HG02973 (cell line): ENCODE measurements at regions not wholly inside any gene's neighbourhood (a gene's known extent, or its start where the extent isn't known, plus 50 kb on each side); places are given as distances from the start of the nearest gene placed in this dataset.

Source experiments
- ATAC-seq: cut with Tn5 transposase; IDR thresholded peaks from one replicate; pipeline ENCODE4 v1.9.1; 2021; ENCODE audit warnings: moderate library complexity; ENCODE audit not compliant: unreplicated experiment

DNA sequence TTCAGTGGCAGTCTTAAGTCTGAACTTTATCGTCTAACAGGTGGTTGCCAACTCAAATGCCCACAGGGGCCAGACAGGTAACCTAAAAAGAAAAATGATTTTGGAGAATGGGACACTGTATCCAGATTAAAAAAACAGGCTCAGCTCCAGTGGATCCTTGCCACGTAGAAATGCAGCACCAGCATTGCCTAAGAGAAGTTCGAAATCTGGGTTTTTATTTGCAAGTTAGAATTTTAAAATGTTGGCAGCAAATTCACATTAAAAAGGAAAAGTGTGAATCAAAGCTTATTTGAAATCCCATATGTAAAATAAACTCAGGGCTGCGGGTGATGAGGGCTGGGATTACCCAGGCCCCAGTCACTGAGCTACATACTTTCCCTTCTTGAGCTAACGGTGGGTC is 408.5 kb upstream of the SUCLG2 start:
- no peak for ATAC-seq

DNA sequence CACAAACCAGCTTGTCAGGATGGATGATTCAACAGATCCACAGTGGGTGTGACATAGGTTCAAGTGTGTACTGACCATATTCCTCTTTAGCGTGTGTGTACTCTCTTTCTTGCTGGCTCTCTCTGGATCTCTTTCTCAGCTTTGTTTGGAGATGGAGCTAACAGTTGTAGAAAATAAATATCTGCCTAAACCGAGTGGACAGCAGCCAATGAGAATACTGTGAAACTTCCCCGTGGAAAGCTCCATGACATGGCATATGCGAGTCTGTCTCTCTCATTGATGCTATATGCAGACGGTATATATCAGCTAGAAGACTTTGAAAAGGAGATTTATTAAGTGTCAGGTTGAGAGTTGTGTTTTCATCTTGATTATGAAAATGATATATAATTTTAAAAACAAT is 406.5 kb upstream of the SUCLG2 start:
- ATAC-seq = no peak

DNA sequence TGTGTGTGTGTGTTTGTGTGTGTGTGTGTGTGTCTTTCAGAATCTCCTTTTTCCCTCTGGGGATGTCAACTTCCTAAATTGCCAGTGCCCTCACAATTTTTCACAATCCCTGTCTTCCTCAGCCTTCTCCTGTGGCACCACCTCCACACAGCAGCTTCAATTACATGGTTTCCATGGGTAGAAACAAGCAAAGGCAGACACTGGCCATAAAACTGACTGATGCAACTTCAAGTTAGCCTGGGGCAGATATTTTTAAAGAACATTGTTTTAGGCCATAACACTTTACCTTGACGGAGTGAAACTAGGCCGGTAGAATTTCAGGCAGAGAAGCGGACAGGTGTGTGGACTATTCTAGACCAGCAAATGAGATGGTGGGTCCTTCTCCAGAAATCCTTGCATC is 405.8 kb upstream of the SUCLG2 start:
- ATAC-seq = no peak

DNA sequence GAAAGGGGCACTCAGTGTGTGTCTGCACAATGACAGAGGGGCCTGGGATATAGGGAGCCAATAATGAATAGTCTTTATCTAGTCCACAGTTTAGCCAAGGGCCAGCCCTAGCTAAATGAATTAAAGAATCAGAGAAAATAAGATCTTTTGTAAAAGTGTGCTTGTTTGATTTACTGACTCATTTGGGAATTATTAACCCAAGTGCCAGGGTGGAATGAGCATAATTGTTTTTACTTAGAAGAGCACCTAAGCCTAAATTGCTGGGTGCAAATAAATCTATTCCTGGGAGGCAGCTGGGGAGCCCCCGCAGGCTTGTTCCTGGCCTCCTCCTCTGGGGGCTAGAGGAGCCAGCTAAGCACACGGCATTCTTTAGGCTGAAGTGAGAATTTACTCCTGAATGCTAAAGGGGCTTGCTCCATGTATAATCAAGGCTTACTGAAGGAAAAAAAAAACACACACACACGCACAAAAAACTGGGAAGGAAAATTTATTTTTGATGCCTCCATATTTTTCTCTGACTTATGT is 405.3 kb upstream of the SUCLG2 start:
- ATAC-seq = no peak

DNA sequence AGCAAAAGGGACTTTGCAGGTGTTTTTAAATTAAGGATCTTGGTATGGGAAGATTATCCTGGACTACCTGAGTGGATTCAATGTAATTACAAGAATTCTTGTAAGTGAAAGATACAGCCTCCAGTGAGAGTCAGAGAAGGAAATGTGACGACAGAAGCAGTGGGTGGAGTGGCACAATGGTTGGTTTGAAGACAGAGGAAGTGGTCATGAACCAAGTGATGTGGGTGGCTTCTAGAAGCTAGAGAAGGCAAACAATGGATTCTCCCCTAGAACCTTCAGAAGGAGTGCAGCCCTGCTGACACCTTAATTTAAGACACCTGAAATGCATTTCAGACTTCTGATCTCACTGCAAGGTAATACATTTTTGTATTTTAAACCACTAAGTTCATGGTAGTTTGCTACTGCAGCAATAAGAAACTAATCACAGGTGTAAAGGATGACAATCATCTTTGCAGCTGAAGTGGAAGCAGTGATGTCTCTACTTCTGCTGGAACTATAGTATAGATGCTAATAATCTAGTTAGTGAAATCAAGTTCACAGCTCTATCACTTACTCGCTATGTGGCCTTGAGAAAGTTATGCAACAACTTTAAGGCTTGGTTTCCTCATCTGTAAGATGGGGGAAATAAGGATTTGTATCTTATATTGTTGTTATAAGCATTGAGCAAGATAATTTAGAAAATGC is 403.4 kb upstream of the SUCLG2 start:
- ATAC-seq = no peak

DNA sequence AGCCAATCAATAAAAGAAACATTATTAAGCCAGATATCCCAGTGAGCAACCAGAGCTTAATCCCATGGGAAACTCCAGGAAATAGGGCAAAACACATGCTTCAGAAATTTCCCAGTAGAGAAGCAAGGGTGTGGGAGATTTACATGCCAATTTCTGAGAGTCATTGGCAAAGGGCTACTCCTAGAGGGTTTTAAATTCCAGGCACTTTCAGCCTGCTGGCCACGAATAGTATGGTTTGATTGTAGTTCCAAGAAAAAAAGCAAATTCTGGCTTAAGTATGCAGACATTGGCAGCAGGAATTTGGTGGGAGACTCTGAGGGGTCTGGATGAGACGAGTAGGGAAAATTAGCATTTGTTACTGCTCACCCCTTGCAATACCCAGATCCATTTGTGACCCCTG is 402.1 kb upstream of the SUCLG2 start:
- ATAC-seq = no peak

DNA sequence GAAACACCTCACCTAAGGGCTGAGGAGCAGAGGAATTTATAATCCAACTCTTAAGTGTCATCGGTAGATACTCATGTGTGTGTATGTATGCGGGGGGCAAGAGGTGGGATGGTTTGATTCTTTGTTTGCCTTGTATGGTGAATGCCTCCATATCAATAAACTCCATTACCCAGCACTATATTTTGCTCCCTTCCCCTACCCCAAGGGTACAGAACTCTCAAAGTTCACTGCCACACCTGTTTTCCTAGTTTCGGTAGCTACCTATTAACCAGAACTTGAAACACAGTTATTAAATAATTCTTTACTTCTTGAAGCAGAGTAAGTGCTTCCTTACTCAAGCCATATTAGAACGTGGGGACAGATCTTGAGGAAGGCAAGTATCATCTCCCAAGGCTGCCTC is 400.8 kb upstream of the SUCLG2 start:
- no peak for ATAC-seq

DNA sequence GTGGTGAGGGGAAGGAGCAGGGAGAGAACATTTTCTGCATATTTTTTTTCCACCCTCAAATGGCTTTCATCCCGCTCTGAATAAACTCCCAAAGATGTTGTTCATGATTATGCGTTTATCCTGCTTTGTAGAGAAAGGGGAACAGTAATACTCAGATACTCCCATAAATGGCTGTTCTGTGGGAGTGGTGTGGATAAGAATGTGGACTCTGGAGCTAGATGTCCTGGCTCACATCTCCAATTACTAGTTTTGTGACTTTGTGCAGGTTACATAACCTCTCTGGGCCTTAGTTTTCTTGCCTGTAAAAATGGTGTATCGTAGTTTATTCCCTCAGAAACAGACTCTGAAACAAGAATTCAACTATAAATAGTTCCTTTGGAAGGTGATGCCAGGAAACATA is 395.4 kb upstream of the SUCLG2 start:
- no peak for ATAC-seq

DNA sequence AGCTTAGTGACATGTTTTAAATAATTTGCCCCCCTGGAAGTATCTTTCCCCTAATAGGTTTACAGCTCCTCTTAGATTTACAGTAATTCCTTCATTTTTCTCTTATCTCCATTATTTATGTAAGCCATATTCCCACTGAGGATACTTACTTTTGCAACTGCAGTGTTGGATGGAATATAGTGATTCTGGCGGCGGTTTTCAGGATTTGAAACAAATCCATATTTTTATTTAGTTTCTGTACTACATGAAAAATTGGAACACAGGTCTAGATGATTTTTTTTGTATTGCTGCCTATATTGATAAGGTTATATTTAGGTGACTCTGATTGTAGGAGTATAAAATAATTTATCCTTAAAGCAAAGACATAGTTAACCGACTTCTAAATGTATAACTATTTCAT is 391.6 kb upstream of the SUCLG2 start:
- ATAC-seq = no peak

DNA sequence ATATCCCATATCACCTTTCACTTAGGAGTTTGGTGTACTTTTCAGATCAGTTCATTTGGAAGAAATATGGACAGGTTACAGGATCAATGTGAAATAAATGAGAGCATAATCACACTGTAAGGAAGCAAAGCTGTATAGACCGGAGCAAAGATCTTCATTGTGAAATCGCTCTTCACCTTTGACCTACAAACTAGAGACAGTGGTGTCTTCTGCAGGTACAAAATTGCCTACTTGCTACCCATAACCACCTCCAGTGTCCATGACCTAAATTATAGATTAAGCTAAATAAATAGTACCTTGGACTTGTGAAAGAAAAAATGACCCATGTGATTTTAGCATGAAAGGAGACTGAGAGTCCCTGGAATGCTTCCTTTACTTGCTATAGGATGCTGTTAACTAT is 379.5 kb upstream of the SUCLG2 start:
- no peak for ATAC-seq

DNA sequence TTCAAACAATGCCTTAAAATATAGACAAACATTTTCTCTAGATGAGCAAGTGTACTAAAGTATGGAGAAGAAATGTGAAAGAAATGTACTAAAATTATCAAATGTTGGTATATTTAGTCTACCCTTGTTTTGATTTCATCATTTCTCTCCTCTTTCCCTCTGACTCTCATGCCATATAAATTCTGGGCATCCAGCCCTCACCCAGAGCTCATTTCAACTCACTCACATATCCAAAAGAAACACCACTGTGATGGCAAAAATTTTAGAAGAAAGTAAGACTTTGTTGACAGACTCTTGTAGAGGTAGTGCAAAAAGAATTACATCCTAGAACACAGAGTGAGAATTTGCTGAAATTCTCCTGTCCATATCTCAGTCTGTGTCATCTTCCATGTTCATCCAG is 377.8 kb upstream of the SUCLG2 start:
- no peak for ATAC-seq

DNA sequence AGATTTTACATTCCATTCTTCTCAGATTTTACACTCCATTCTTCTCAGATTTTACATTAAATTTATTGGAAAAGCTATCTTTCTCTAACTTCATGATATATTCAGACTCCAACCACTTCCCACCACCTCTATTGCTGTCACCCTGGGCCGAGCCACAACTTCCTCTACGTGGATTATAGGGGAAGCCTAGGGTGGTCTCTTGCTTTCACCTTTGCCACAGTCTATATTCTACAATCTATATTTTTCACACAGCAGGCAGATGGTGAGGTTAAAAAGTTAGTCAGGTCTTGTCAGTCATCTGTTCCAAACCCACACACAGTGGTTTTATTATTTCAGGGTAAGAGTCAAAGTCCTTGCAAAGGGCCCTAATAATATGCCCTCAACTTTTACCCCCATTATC is 370.8 kb upstream of the SUCLG2 start:
- ATAC-seq = no peak

DNA sequence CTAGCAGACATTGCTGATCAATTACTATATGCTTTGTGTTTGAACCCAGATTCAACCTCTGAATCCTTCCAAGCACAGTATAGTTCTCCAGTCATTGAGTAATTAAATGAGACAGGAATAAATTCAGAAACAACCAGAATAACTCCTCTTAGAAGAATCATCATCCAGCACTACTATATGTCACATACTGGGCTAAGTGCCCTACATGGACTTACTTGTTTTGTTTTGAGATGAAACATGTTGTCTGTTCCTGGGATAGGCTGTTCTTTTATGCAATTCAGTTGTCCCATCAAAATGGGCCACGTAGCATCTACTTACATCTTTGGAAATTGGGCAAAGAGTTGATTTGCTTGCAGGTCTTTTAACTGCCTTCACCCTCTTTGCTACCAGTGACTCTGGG is 365.5 kb upstream of the SUCLG2 start:
- ATAC-seq = no peak

DNA sequence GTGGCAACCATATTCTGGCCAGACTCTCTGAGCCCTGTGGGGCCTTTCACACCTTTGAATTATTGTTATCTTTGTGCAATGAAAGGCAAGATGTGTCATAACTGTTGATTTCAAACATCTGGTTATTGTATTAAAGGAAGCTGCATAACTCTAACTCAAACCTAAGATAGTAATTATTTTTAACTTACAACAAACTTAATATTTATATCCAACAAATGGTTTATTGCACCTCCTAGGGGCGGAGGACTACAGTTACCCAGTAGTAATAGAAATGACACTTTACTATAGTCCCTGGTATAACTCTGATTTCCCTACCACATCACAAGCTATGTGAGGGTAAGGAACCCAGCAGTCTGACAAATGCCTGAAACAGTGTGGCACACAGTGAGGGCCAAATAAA is 363.9 kb upstream of the SUCLG2 start:
- ATAC-seq = no peak

DNA sequence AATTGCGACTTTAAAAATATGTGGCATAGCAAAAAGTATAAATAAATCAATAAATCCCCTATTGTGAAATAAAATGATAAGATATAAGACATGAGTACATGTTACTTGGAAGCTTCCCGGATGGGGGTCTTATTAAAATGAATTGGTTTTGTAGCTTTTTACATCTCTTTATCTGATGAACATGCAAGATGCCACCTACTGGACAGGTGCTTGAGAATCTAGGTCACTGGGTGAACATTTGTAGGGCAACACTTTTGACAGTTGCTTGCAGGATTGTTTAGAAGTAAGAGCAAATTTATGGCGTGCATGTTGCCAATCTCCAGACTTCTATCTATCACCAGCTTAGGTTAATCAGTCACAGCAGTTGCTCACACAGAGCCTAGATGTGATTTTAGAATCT is 362.7 kb upstream of the SUCLG2 start:
- no peak for ATAC-seq

DNA sequence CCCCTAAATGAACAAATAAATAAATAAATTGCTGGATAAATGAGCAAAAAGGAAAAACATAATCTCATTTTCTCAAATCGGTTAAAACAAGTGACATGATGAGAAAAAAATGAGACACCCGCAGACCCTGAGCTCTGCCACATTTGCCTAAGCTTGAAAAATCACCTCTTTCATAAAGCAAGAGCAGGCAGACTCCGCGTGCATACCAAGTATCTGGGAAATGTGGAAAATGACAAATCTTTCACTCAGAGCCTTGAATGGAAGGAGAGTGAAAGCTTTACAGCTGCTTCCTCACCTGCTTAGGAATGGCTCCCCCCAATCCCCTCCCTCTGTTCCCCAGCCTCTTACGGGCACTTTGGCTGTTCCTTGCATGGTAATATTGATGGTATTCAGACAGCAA is 355.5 kb upstream of the SUCLG2 start:
- ATAC-seq = no peak

DNA sequence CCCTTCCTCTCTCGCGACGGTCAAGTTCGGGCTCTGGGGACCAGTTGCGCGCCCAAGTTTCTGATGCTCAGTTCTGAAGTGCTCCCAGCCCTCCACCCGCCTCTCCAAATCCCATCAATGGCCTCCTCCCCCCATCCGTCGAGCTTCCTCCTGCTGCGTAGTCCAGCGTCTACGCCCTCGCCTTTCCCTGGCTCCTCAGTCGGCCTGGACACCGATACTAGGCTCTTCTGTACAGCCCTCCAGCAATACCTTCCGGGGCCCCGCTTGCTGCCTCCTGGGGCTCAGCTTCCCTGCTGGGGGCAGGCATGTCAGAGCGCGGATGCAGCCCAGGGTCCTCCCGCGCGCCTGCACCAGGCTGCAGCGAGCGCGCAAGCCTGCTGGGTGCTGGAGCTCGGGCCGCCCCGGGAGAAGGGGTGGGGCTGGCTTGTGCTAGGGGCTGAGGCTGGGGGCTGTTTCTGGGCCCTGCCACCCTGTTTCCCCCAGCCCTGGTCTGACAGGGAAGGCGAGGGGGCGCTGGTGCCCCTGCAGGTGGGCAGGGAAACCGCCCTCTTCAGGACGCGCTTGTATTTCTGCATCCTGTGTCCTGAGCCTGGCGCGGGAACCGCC is 353.3 kb upstream of the SUCLG2 start:
- no peak for ATAC-seq

DNA sequence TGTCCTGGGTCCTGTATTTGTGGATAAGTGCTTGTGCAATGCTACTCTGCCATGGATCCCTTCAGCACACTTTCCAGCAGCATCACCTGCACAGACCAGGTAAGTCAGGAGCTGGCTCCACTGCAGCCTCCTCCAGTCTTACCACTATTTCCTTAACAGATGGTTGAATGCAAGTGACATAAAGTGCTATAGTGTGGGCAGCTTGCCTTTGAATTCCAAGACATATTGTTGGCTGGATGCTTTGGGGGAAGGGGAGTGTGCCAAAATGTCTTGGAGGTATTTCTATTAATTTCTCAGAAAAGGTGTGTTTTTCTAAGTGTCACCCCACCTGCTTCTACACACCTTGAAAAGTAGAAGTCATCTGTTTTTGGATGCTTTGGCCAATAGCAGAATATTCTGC is 352.2 kb upstream of the SUCLG2 start:
- no peak for ATAC-seq

DNA sequence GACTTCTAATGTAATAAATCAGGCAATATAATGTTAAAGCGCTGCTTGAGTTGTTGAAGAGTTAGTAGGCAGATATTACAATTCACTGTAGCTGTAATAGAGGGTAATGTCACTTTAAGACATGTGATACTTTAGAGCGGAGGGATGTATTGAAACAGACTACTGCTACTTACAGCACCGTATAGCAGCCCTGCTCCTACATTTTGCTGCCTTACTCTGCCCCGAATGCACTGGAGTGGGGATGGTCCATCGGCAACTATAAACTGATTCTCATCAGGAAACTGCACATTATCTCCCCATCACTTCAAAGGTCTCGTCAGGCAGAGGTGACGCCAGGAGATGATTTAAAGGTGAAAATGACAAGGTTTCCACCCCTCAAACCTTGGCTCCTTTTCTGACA is 349.7 kb upstream of the SUCLG2 start:
- no peak for ATAC-seq

DNA sequence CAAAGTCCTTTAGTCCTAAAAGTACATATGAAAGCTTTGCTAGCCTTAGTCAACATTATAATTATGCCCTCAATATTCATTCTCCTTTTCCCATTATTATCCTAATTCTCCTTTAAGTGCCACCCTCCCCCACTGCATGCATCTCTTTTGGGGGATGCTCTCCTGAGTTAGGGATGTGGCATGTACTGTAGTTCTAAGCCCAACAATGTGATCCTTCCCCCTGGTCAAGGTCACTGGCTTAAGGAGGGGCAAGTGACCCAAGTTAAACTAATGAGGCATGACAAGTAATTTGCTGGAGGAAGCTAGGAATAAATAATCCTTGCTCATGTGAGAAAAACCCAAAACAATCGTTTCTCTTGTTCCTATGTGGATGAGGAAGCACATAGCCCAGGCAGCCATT is 343.9 kb upstream of the SUCLG2 start:
- no peak for ATAC-seq

DNA sequence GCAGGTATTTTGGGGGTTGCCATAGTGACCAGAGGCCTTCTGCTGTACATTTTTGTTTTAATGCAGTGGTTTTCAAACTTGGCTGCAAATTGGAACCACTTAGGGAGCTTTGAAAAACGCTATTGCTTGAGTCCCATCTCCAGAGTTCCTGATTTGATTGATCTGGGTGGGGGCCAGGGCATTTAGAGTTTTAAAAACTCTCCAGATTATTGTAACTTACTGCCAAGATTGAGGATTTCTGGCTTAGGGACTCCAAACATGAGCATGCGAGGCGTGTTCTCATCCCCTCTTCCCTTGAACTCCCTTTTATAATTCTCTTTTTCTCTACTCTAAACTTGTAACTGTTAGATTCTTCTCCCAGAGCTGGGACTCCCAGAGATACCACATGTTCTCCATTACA is 340.8 kb upstream of the SUCLG2 start:
- no peak for ATAC-seq

DNA sequence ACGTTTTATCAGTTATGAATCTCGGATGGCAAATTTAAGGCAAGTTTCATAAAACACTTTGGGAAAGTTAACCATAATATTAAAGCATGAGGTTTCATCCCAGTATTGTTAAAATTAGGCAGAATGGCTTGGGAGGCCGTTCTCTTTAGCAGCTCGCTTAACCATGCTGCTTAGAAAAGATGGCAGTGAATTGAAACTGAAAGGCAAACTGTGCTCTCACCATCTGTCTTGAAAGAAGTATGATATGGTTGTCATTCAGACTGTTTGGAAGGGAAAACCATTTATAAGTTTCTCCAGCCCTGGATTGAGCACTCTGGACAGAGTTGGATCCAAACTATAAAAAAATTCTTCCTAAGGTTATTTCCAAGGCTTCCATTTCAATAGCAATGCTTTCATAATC is 332.3 kb upstream of the SUCLG2 start:
- no peak for ATAC-seq

DNA sequence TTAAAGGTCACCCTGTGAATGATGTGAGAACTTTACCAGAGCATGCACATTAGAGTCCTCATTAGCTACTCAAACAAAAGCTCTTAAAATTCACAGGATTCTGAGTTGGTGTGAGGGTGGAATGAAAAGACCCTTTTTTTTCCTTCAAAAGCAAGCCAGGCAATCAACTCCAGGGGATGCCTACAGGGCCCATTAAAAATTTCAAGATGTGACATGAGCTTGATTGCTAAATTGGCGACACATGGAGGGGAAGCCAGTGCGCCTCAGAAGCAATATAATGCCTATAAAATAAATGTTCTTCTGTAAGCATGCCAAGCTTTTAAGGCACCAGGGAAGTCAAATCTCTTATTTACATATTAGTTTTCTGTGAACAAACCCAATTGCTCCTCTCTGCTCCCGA is 328.8 kb upstream of the SUCLG2 start:
- ATAC-seq = no peak
